Breast epithelium (tissue), 3 donors: ENCODE measurements at regions not wholly inside any gene's neighbourhood (a gene's known extent, or its start where the extent isn't known, plus 50 kb on each side); places are given as distances from the start of the nearest gene placed in this dataset.

Source experiments
- POLR2A ChIP-seq: fragments of 450-650 bp; IDR thresholded peaks from one replicate; pipeline ENCODE4 v1.6.1; 2016; ENCODE audit warnings: antibody characterized with exemption, mild to moderate bottlenecking, moderate library complexity
- POLR2AphosphoS5 ChIP-seq, 3 donors: sonication (generic); formaldehyde crosslinking; IDR thresholded peaks; one replicate each; pipeline ENCODE4 v1.6.1; 2017; ENCODE audit warnings: antibody characterized with exemption in 3 of 3
- TF ChIP-seq, protein P1 (sequence below), 3 donors: fragments of 450-650 bp; IDR thresholded peaks; one replicate each; pipeline ENCODE4 v1.5.1; 2016 to 2017; ENCODE audit warnings: antibody characterized with exemption in 3 of 3, mild to moderate bottlenecking in 3 of 3, moderate library complexity in 3 of 3

DNA sequence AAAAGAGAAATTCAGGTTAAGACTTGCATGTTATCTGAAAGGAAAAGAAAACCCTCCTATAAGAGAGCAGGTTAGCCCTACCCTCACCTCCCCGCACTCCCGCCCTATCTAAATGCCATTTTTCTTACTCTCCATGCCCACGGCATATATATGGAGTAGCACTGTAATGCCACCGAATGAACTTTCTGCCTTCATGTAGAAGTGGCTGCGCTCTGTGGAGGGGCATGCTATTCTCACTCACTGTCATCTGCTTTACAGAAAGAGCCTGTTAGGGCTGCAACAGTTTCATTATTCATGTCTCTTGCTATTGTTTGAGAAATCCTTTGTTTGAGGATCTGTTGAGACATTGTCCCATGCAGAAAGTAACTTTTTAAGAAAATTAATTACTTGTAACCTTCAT, 1190.6 kb downstream of the SORCS1 start:
- TF ChIP-seq, protein P1, sequence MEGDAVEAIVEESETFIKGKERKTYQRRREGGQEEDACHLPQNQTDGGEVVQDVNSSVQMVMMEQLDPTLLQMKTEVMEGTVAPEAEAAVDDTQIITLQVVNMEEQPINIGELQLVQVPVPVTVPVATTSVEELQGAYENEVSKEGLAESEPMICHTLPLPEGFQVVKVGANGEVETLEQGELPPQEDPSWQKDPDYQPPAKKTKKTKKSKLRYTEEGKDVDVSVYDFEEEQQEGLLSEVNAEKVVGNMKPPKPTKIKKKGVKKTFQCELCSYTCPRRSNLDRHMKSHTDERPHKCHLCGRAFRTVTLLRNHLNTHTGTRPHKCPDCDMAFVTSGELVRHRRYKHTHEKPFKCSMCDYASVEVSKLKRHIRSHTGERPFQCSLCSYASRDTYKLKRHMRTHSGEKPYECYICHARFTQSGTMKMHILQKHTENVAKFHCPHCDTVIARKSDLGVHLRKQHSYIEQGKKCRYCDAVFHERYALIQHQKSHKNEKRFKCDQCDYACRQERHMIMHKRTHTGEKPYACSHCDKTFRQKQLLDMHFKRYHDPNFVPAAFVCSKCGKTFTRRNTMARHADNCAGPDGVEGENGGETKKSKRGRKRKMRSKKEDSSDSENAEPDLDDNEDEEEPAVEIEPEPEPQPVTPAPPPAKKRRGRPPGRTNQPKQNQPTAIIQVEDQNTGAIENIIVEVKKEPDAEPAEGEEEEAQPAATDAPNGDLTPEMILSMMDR (IDR thresholded peaks at IDR 0.05), result no peak
- TF ChIP-seq POLR2A (no peak), POLR2AphosphoS5 (IDR thresholded peaks at IDR 0.05) (no peak)
